Erythroblast (primary cell): ENCODE measurements at regions not wholly inside any gene's neighbourhood (a gene's known extent, or its start where the extent isn't known, plus 50 kb on each side); places are given as distances from the start of the nearest gene placed in this dataset.
"Not testable (repeated sequence)": the region's sequence is repeated elsewhere in the genome, so short reads cannot be mapped to it uniquely, and the experiment has no call there.

Experiments used
- DNase-seq, 2 experiments: peaks; one replicate each; lab custom pipeline; 2025; lab: John Stamatoyannopoulos, UW
- GATA1 ChIP-seq: IDR thresholded peaks from 2 replicates; pipeline ENCODE4 v1.6.1; 2011; ENCODE audit warnings: low read depth, mild to moderate bottlenecking, control low read depth, low read length, moderate library complexity
- POLR2A ChIP-seq: IDR thresholded peaks from 2 replicates; pipeline ENCODE4 v1.6.1; 2011; ENCODE audit warnings: mild to moderate bottlenecking, low read length

DNA sequence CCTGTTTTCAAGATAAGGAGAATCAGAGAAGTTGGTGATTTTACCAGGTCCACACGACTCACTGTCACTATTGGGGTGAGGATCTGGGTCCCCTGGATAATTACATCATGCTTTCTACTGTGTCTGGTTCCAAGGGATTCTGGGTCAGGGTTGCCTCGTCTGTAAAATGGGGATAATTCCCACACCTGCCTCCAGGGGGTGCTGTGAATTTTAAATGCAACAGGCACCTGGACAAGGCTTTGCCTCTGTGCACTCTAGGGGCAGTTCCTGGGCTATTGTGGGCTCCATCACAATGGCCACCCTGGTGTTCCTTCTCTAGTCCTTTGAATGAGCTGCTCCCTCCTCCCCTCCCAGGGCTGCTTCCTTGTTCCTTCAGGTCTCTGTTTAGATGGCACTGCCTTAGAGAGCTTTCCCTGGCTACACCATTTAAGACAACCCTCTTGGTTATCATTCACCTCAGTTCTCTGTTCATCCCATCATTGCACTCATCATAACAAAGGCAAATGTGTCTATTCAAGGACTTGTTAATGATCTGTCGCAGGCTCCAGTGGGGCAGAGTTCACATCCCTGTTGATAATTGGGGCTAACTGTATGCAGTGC, 178.6 kb downstream of the MIAT start:
- DNase-seq: peak; percentile 47 to 75
- TF ChIP-seq GATA1 (no peak), POLR2A (no peak)

DNA sequence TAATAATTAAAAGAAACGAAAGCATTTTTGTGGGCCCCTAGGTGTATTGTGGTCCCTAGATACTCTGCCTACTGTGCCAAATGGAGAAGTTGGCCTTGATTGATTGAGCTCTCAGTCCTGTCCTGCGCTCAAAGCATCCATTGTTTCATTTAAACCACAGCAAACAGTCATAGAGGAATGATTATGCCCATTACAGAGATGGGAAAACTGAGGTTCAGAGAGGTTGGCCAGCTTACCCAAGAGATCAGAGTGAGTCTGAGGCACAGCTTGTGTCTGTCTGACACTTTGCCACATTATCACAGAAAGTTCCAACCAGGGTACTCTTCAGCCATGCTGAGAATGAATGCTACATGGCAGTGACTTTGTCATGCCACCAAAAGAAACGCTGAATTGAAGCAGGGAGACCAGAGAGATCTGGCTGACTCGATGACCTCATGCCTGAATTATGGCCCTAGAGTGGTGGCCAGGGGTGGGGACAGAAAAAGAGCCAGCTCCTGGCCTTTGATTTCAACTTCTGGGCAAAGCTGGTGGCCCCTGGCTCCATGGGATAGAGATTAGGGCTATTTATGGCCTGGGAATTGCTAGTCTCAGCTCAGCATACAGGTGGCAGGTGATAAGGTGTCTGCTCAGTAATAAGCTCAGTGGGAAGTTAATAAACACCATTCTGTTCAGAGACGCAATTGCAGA, 180.5 kb downstream of the MIAT start:
- DNase-seq: no peak
- TF ChIP-seq POLR2A (no peak), GATA1 (no peak)

GRCh38 chr22:26838471-26838825, 181.1 kb downstream of the MIAT start:
- TF ChIP-seq GATA1: no peak
- TF ChIP-seq POLR2A: no peak
- no peak for DNase-seq

GRCh38 chr22:26839216-26839615, 181.8 kb downstream of the MIAT start:
- DNase-seq: no peak
- no peak for TF ChIP-seq POLR2A

DNA sequence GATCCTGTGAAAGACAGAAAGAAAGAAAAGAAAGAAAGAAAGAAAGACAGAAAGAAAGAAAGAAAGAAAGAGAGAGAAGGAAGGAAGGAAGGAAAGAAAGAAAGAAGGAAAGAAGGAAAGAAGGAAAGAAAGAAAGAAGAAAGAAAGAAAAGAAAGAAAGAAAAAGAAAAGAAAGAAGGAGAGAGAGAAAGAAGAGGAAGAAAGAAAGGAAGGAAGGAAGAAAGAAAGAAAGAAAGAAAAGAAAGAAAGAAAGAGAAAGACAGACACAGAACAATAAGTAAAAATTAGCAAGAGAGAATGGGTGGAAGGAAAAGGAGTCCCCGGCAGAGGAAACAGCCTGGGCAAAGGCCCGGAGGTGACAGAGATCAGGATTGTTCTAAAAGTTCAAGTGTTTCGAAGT, 183.4 kb downstream of the MIAT start:
- not testable (repeated sequence) for DNase-seq

GRCh38 chr22:26842103-26842502, 184.7 kb downstream of the MIAT start:
- DNase-seq: no peak
- TF ChIP-seq GATA1: no peak
- no peak for TF ChIP-seq POLR2A

GRCh38 chr22:26845021-26845743, 187.8 kb downstream of the MIAT start:
- no peak for TF ChIP-seq GATA1
- no peak for TF ChIP-seq POLR2A
- DNase-seq: no peak

DNA sequence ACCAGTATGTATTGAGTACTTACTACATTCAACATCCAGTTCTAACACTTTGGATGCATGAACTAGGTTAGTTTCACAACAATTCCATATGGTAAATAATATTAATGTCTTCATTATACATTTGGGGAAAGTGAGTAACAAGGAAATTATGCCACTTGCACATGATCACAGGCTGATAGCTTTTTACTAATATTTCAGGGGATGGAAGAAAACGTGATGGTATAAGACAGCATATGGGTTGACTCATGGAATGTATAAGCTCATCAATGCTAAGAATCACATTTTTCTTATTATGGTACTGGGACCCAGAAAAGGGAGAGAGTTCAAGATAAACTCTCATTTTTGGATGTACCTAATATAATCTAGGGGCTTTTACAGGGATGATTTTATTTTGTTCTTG, 188.7 kb downstream of the MIAT start:
- TF ChIP-seq POLR2A (no peak), GATA1 (no peak)
- no peak for DNase-seq

GRCh38 chr22:26846645-26847044, 189.3 kb downstream of the MIAT start:
- DNase-seq: no peak
- no peak for TF ChIP-seq GATA1
- TF ChIP-seq POLR2A: no peak

DNA sequence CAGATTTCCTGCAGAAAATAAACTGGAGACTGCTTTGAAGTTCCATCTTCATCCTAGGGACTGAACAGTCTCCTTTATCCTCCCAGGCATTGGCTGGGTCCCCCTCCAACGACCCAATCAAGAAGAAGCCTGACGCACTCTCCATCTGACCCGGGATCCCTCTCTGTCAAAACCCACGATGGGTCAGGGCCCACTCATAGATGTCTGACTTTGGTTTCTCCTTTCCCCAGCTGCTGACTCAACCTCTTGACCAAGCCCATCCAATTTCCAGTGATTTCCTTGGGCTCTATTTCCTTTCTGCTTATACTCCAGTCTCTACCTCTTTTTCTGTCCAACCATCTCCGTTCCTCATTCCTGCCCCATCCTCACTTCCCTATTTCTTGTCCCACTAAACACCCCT, 189.7 kb downstream of the MIAT start:
- no peak for TF ChIP-seq GATA1
- TF ChIP-seq POLR2A: no peak
- no peak for DNase-seq

GRCh38 chr22:26847816-26848215, 190.4 kb downstream of the MIAT start:
- TF ChIP-seq POLR2A (no peak), GATA1 (no peak)
- DNase-seq: no peak

DNA sequence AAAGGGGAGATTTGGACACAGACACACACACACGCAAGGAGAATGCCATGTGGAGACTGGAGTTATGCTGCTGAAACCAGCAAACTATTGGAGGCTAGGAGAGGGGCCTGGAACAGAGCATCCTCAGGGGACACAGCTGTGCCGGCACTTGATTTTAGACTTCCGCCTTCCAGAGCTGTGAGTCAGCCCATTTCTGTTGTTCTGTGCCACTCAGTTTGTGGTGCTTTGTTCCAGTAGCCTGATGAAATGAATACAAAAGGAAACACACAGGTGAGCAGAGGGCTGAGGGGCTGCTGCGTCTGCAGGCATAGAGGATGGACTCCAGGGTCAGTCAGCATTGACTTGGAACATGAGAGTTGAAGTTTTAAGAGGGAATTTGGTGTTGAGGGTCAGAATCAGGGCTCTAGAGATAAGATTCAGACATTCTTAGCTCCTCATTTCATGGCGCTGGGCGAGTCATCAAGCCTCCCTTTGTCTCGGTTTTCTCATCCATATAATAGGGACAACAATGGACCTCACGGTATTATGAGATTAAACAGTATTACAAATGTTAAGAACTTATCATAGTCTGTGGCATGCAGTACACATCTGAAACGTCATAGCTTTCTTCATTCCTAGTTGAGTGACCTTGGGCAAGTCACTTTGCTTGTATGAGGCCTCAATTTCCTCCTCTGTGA, 191.0 kb downstream of the MIAT start:
- DNase-seq: no peak
- no peak for TF ChIP-seq GATA1
- no peak for TF ChIP-seq POLR2A

DNA sequence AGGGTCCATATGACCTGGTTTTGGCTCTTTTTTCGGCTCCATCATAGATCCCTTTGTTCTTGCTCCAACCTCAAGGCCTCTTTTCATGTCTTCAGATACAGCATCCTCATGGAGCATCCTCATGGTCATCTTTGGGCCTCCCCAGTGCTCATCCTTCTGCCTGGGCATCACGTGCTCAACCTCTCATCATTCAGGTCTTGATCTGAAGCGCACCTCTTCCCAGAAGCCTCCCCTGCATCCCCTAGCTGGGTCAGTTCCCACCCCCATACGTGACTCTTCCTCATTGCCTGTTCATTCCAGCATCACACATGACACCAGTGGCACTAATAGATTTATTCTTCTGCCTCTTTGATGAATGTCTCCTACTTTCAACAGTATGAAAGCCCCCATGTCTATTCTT, 192.2 kb downstream of the MIAT start:
- TF ChIP-seq POLR2A (no peak), GATA1 (no peak)
- no peak for DNase-seq

GRCh38 chr22:26851125-26851524, 193.7 kb downstream of the MIAT start:
- TF ChIP-seq POLR2A (no peak), GATA1 (no peak)
- no peak for DNase-seq
